HG03103 (cell line): ENCODE measurements at regions not wholly inside any gene's neighbourhood (a gene's known extent, or its start where the extent isn't known, plus 50 kb on each side); places are given as distances from the start of the nearest gene placed in this dataset.

Source experiments
- ATAC-seq: cut with Tn5 transposase; IDR thresholded peaks from one replicate; pipeline ENCODE4 v1.9.1; 2021; ENCODE audit warnings: low read depth; ENCODE audit not compliant: unreplicated experiment

GRCh38 chr4:57544811-57545654 lies 434.8 kb upstream of the IGFBP7 start:
- no peak for ATAC-seq

- no peak for ATAC-seq
Observed at GRCh38 chr4:57504797-57505530, 394.8 kb upstream of the IGFBP7 start.

GRCh38 chr4:57504139-57504538 lies 394.0 kb upstream of the IGFBP7 start:
- ATAC-seq = no peak

GRCh38 chr4:57501720-57502119 lies 391.5 kb upstream of the IGFBP7 start:
- ATAC-seq = no peak

GRCh38 chr4:57499786-57500185 lies 389.6 kb upstream of the IGFBP7 start:
- ATAC-seq = no peak

GRCh38 chr4:57498251-57498650 lies 388.1 kb upstream of the IGFBP7 start:
- ATAC-seq = no peak

GRCh38 chr4:57496697-57497471 lies 386.7 kb upstream of the IGFBP7 start:
- ATAC-seq = no peak

GRCh38 chr4:57494821-57495220 lies 384.6 kb upstream of the IGFBP7 start:
- no peak for ATAC-seq

GRCh38 chr4:57492251-57492878 lies 382.2 kb upstream of the IGFBP7 start:
- ATAC-seq = no peak

GRCh38 chr4:57491388-57491787 lies 381.2 kb upstream of the IGFBP7 start:
- ATAC-seq = no peak

- no peak for ATAC-seq
Observed at GRCh38 chr4:57490520-57491255, 380.5 kb upstream of the IGFBP7 start.

- no peak for ATAC-seq
Observed at GRCh38 chr4:57488366-57489162, 378.4 kb upstream of the IGFBP7 start.

GRCh38 chr4:57475424-57475823 lies 365.2 kb upstream of the IGFBP7 start:
- ATAC-seq = no peak

- ATAC-seq = no peak
Observed at GRCh38 chr4:57465321-57466056, 355.3 kb upstream of the IGFBP7 start.

- ATAC-seq = no peak
Observed at GRCh38 chr4:57462843-57463242, 352.7 kb upstream of the IGFBP7 start.

GRCh38 chr4:57460967-57461366 lies 350.8 kb upstream of the IGFBP7 start:
- no peak for ATAC-seq

- no peak for ATAC-seq
Observed at GRCh38 chr4:57448901-57449300, 338.7 kb upstream of the IGFBP7 start.

- ATAC-seq = no peak
Observed at GRCh38 chr4:57448452-57448851, 338.3 kb upstream of the IGFBP7 start.

- no peak for ATAC-seq
Observed at GRCh38 chr4:57446266-57446665, 336.1 kb upstream of the IGFBP7 start.
